ENCODE measurements at regions not wholly inside any gene's neighbourhood (a gene's known extent, or its start where the extent isn't known, plus 50 kb on each side); places are given as distances from the start of the nearest gene placed in this dataset.

GRCh38 chr17:71402007-71402406 is 718.8 kb upstream of the SOX9 start:
- no peak for TF ChIP-seq CTCF (IDR thresholded peaks at IDR 0.05)
- no peak for TF ChIP-seq POLR2A (IDR thresholded peaks at IDR 0.05)

Data from Peyer's patch (tissue), 4 donors.